Thyroid gland (tissue), 4 donors: ENCODE measurements at regions not wholly inside any gene's neighbourhood (a gene's known extent, or its start where the extent isn't known, plus 50 kb on each side); places are given as distances from the start of the nearest gene placed in this dataset.

Experiments used
- DNase-seq, 2 donors: peaks; one replicate each; pipeline ENCODE4 v3.0.0-alpha.2; 2019
- H3K27ac ChIP-seq, 3 donors: fragments of 200-600 bp; sonication (generic); 1 replicate in 2 of 3; 2 replicates in 1 of 3; pipeline ENCODE4 v1.5.1; 2016 to 2019; ENCODE audit warnings: mild to moderate bottlenecking in 1 of 3, moderate library complexity in 1 of 3
- H3K27me3 ChIP-seq: fragments of 200-600 bp; sonication (generic); one replicate; pipeline ENCODE4 v1.5.1; 2019
- H3K36me3 ChIP-seq, 2 donors: fragments of 200-600 bp; sonication (generic); one replicate each; pipeline ENCODE4 v1.5.1; 2016 to 2019
- H3K4me1 ChIP-seq, 2 donors: fragments of 200-600 bp; sonication (generic); one replicate each; pipeline ENCODE4 v1.5.1; 2017 to 2019
- H3K4me3 ChIP-seq, 3 donors: fragments of 200-600 bp; sonication (generic); replicated peaks in 1 of 3; 1 replicate in 2 of 3; 2 replicates in 1 of 3; pipeline ENCODE4 v1.5.1; 2016; ENCODE audit warnings: mild to moderate bottlenecking in 1 of 3
- H3K9me3 ChIP-seq: fragments of 200-600 bp; sonication (generic); one replicate; pipeline ENCODE4 v1.5.1; 2017
- CTCF ChIP-seq, 6 experiments: fragments of 200-600 bp in 3 of 6; fragments of 450-650 bp in 3 of 6; sonication (generic) in 3 of 6; IDR thresholded peaks; one replicate each; pipeline ENCODE4 v1.5.1; 2016 to 2019; ENCODE audit warnings: antibody characterized with exemption in 6 of 6, mild to moderate bottlenecking in 2 of 6, inconsistent platforms in 1 of 6, moderate library complexity in 1 of 6
- POLR2A ChIP-seq, 2 donors: fragments of 450-650 bp; IDR thresholded peaks; one replicate each; pipeline ENCODE4 v1.6.1; 2017; ENCODE audit warnings: antibody characterized with exemption in 2 of 2, mild to moderate bottlenecking in 2 of 2, moderate library complexity in 1 of 2
- WGBS, 2 donors: methylation state at CpG; one replicate each; pipeline ENCODE4 v1.1.5; 2017; 5-methylcytosine and 5-hydroxymethylcytosine counted together
- intact Hi-C: fragments of 100-400 bp; cut with DNase I; formaldehyde crosslinking; loops from one replicate; pipeline ENCODE4 v1.15.1; 2023

GRCh38 chr5:63125392-63125791, 546.8 kb downstream of the LRRC70 start:
- Histone ChIP-seq H3K27ac (no peak overlapping the region), H3K4me1 (no peaks in the 10 kb centered on the region), H3K9me3 (no peaks in the 10 kb centered on the region), H3K4me3 (no peak overlapping the region), H3K27me3 (no peaks in the 10 kb centered on the region), H3K36me3 (no peaks in the 10 kb centered on the region)
- DNase-seq: no peak
- intact Hi-C loops: no loop called here
- TF ChIP-seq POLR2A (IDR thresholded peaks at IDR 0.05) (no peak), CTCF (IDR thresholded peaks at IDR 0.05) (no peak)

GRCh38 chr5:63124266-63124665, 545.6 kb downstream of the LRRC70 start:
- no peaks in the 10 kb centered on the region for H3K27me3 ChIP-seq
- no peak overlapping the region for H3K27ac ChIP-seq
- DNase-seq: no peak
- H3K9me3 ChIP-seq: no peaks in the 10 kb centered on the region
- no peak overlapping the region for H3K4me3 ChIP-seq
- intact Hi-C loops: no loop called here
- H3K4me1 ChIP-seq: no peaks in the 10 kb centered on the region
- WGBS, 2 donors: 96 to 97% methylated on average over 1 of the region's 1 CpG
- no peaks in the 10 kb centered on the region for H3K36me3 ChIP-seq
- no peak for TF ChIP-seq POLR2A (IDR thresholded peaks at IDR 0.05)
- TF ChIP-seq CTCF (IDR thresholded peaks at IDR 0.05): no peak

- Histone ChIP-seq H3K36me3 (no peaks in the 10 kb centered on the region), H3K4me3 (no peak overlapping the region), H3K4me1 (no peaks in the 10 kb centered on the region), H3K27ac (no peak overlapping the region), H3K27me3 (no peaks in the 10 kb centered on the region), H3K9me3 (no peaks in the 10 kb centered on the region)
- TF ChIP-seq CTCF (IDR thresholded peaks at IDR 0.05): no peak
- no peak for TF ChIP-seq POLR2A (IDR thresholded peaks at IDR 0.05)
- 68 to 78% methylated on average over 3 of the region's 3 CpGs for WGBS, 2 donors
- DNase-seq: no peak
- intact Hi-C loops: no loop called here
Measured at GRCh38 chr5:63121471-63121870, 542.9 kb downstream of the LRRC70 start.

- no peak for DNase-seq
- Histone ChIP-seq H3K27me3 (no peaks in the 10 kb centered on the region), H3K4me1 (no peaks in the 10 kb centered on the region), H3K36me3 (no peaks in the 10 kb centered on the region), H3K9me3 (no peaks in the 10 kb centered on the region), H3K4me3 (no peak overlapping the region), H3K27ac (no peak overlapping the region)
- intact Hi-C loops: no loop called here
- 94 to 96% methylated on average over 1 of the region's 1 CpG for WGBS, 2 donors
- no peak for TF ChIP-seq POLR2A (IDR thresholded peaks at IDR 0.05)
Measured at GRCh38 chr5:63118221-63118620, 539.6 kb downstream of the LRRC70 start.

- H3K4me3 ChIP-seq: no peak overlapping the region
- no peak for DNase-seq
- no peak overlapping the region for H3K27ac ChIP-seq
- no peaks in the 10 kb centered on the region for H3K36me3 ChIP-seq
- TF ChIP-seq CTCF (IDR thresholded peaks at IDR 0.05): no peak
- H3K9me3 ChIP-seq: no peaks in the 10 kb centered on the region
- H3K4me1 ChIP-seq: no peaks in the 10 kb centered on the region
- no peaks in the 10 kb centered on the region for H3K27me3 ChIP-seq
- intact Hi-C loops: no loop called here
Measured at GRCh38 chr5:63111891-63112290, 533.3 kb downstream of the LRRC70 start.

GRCh38 chr5:63101870-63102269, 523.3 kb downstream of the LRRC70 start:
- H3K27ac ChIP-seq: no peak overlapping the region
- no peaks in the 10 kb centered on the region for H3K9me3 ChIP-seq
- 85 to 89% methylated on average over 1 of the region's 1 CpG for WGBS, 2 donors
- TF ChIP-seq CTCF (IDR thresholded peaks at IDR 0.05) (no peak), POLR2A (IDR thresholded peaks at IDR 0.05) (no peak)
- peaks cover 0 to 3% of the 10 kb centered on the region in 2 donors for H3K4me1 ChIP-seq
- no peak for DNase-seq
- intact Hi-C loops: loop anchor here (10.0 kb wide), 1 partner anchor 107 kb away; no protein-coding TSS in a partner anchor
- H3K4me3 ChIP-seq: no peak overlapping the region
- H3K36me3 ChIP-seq: no peaks in the 10 kb centered on the region
- H3K27me3 ChIP-seq: no peaks in the 10 kb centered on the region
